Right cardiac atrium (tissue), 5 donors: ENCODE measurements at regions not wholly inside any gene's neighbourhood (a gene's known extent, or its start where the extent isn't known, plus 50 kb on each side); places are given as distances from the start of the nearest gene placed in this dataset.

Experiments
- ATAC-seq, 2 donors: fragments of 200-7000 bp; cut with Tn5 transposase; one replicate each; pipeline versions ENCODE4 v1.8.0 to v1.9.1; 2020; ENCODE audit warnings: moderate library complexity in 2 of 2, mild to moderate bottlenecking in 1 of 2
- DNase-seq, 3 donors: peaks; one replicate each; pipeline ENCODE4 v3.0.0-alpha.2; 2020
- H3K27ac ChIP-seq: one replicate; pipeline ENCODE4 v1.5.1; 2013; ENCODE audit warnings: mild to moderate bottlenecking, low read length, control low read depth, moderate library complexity
- H3K27me3 ChIP-seq: one replicate; pipeline ENCODE4 v1.6.1; 2013; ENCODE audit not compliant: control insufficient read depth, insufficient read depth
- H3K4me1 ChIP-seq: one replicate; pipeline ENCODE4 v1.6.1; 2013; ENCODE audit warnings: low read length; ENCODE audit not compliant: control insufficient read depth, insufficient read depth
- H3K4me3 ChIP-seq: one replicate; pipeline ENCODE4 v1.5.1; 2013; ENCODE audit warnings: low read length, control low read depth
- H3K9me3 ChIP-seq: one replicate; pipeline ENCODE4 v1.6.1; 2013; ENCODE audit warnings: low read length; ENCODE audit not compliant: control insufficient read depth
- WGBS: extraction: QIAGEN DNeasy Blood & Tissue Kit; methylation state at CpG from one replicate; pipeline ENCODE4 v1.1.7; 2013; 5-methylcytosine and 5-hydroxymethylcytosine counted together
- intact Hi-C, 4 donors: fragments of 100-400 bp; cut with DNase I; formaldehyde crosslinking; loops; one replicate each; pipeline versions ENCODE4 v1.11.0 to v1.14.0; 2022 to 2023
- donor health status: healthy with polysubstance abuse.
- donor health status: DM: no; HTN: yes; CAD: no.
- donor health status: DM: no; HTN: no; CAD: no.
- donor health status: DM: no; HTN: yes; CAD: no; lungs with severe emphysema.
- donor health status: DM: yes; HTN: yes; CAD: no.

DNA sequence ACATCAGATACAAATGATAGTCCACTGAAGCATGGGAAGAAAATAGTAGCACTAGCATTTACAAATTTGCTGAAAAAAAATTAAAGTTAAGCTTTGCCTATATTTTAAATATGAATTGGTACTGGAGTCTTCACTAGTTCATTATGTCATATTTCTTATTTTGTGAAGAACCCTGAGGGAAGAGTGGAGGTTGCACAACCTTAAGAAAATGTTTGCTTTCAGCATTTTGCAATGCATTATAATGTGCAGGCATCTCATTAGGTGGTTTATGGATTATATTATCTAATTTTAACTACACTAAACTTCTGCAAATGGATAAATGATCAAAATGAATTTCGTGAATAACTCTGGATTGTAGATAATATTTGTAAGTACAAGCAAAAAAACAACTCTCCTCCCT, 390.8 kb upstream of the HS3ST5 start:
- DNase-seq (no peak), ATAC-seq (no peak)
- H3K27ac ChIP-seq = no peak overlapping the region
- no peaks in the 10 kb centered on the region for H3K27me3 ChIP-seq
- intact Hi-C loops = no loop called here
- no peaks in the 10 kb centered on the region for H3K4me1 ChIP-seq
- H3K4me3 ChIP-seq = no peak overlapping the region
- H3K9me3 ChIP-seq = no peaks in the 10 kb centered on the region
- 57% methylated on average over 1 of the region's 1 CpG for WGBS

DNA sequence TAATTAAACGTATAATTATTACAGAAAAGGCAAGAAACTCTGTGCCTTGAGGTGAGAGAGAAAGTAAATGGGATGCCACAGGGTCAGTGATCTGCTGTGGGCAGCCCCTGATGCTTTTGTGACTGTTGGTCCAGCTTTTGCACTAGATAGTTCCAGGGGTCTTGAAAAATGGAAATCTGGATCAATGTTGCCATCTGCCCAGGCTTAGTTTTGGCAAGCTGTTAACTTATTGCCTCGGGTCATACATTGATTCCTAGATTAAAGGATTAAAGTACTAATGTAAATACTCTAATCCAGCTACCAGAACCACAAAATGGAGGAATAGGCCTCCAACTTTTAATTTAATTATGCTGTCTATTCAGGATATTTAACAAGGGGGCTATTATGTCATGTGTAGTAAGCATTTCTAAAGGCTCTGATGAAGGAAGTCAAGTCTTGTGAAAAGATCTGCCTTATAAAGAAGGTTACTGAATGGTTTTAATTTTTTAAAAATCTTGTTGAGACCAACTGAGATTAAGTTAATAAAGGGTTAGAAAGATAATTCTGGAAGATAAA, 376.0 kb upstream of the HS3ST5 start:
- Histone ChIP-seq H3K4me3 (no peak overlapping the region), H3K9me3 (no peaks in the 10 kb centered on the region), H3K27ac (no peak overlapping the region), H3K4me1 (no peaks in the 10 kb centered on the region), H3K27me3 (no peaks in the 10 kb centered on the region)
- intact Hi-C loops = no loop called here
- DNase-seq (no peak), ATAC-seq (no peak)
- WGBS = 71% methylated on average over 2 of the region's 2 CpGs

GRCh38 chr6:114718186-114718585, 375.4 kb upstream of the HS3ST5 start:
- no peak for ATAC-seq
- no peak overlapping the region for H3K4me3 ChIP-seq
- no peaks in the 10 kb centered on the region for H3K9me3 ChIP-seq
- WGBS = 40% methylated on average over 3 of the region's 3 CpGs
- H3K4me1 ChIP-seq = no peaks in the 10 kb centered on the region
- no peak overlapping the region for H3K27ac ChIP-seq
- no peak for DNase-seq
- no peaks in the 10 kb centered on the region for H3K27me3 ChIP-seq
- intact Hi-C loops = no loop called here

GRCh38 chr6:114714836-114715507, 372.1 kb upstream of the HS3ST5 start:
- no peak overlapping the region for H3K27ac ChIP-seq
- no peaks in the 10 kb centered on the region for H3K4me1 ChIP-seq
- intact Hi-C loops = no loop called here
- H3K4me3 ChIP-seq = no peak overlapping the region
- no peak for DNase-seq
- no peaks in the 10 kb centered on the region for H3K27me3 ChIP-seq
- H3K9me3 ChIP-seq = no peaks in the 10 kb centered on the region
- no peak for ATAC-seq
- 63% methylated on average over 3 of the region's 3 CpGs for WGBS

DNA sequence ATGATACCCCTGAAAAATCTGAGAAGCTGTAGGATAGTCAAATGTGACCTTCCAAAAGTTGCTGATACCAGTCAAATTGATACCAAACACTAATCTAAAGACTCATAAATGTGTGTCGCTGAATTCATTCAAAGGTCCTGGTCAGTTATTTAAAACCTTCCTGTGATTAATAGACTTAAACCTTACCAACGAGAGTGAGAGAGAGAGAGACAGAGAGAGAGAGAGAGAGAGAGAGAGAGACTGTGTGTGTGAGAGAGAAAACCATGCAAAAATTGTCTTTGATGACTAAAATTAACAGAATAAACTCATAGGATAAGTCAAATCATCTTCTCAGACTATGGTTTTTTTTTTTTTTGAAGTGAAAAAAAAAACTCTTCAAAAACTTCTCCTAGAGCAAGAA, 370.9 kb upstream of the HS3ST5 start:
- no peak for DNase-seq
- Histone ChIP-seq H3K27ac (no peak overlapping the region), H3K9me3 (no peaks in the 10 kb centered on the region), H3K27me3 (no peaks in the 10 kb centered on the region), H3K4me1 (no peaks in the 10 kb centered on the region), H3K4me3 (no peak overlapping the region)
- ATAC-seq = no peak
- WGBS = 74% methylated on average over 2 of the region's 2 CpGs
- intact Hi-C loops = no loop called here

GRCh38 chr6:114712129-114712662, 369.4 kb upstream of the HS3ST5 start:
- H3K27me3 ChIP-seq = no peaks in the 10 kb centered on the region
- DNase-seq (no peak), ATAC-seq (no peak)
- WGBS = 91% methylated on average over 1 of the region's 1 CpG
- H3K4me3 ChIP-seq = no peak overlapping the region
- intact Hi-C loops = no loop called here
- no peaks in the 10 kb centered on the region for H3K4me1 ChIP-seq
- H3K27ac ChIP-seq = no peak overlapping the region
- H3K9me3 ChIP-seq = no peaks in the 10 kb centered on the region

GRCh38 chr6:114707081-114707620, 364.3 kb upstream of the HS3ST5 start:
- Histone ChIP-seq H3K4me1 (no peaks in the 10 kb centered on the region), H3K27ac (no peak overlapping the region), H3K27me3 (no peaks in the 10 kb centered on the region), H3K4me3 (no peak overlapping the region), H3K9me3 (no peaks in the 10 kb centered on the region)
- intact Hi-C loops = no loop called here
- WGBS = 21% methylated on average over 5 of the region's 5 CpGs
- no peak for DNase-seq
- ATAC-seq = no peak

- intact Hi-C loops = no loop called here
- 89% methylated on average over 4 of the region's 4 CpGs for WGBS
- no peak for ATAC-seq
- Histone ChIP-seq H3K27me3 (no peaks in the 10 kb centered on the region), H3K9me3 (no peaks in the 10 kb centered on the region), H3K4me3 (no peak overlapping the region), H3K27ac (no peak overlapping the region), H3K4me1 (no peaks in the 10 kb centered on the region)
- DNase-seq = no peak
These were observed 347.8 kb upstream of the HS3ST5 start for GRCh38 chr6:114690625-114691024.

GRCh38 chr6:114659513-114659912, 316.7 kb upstream of the HS3ST5 start:
- no peak overlapping the region for H3K4me3 ChIP-seq
- WGBS = 91% methylated on average over 2 of the region's 2 CpGs
- intact Hi-C loops = no loop called here

DNA sequence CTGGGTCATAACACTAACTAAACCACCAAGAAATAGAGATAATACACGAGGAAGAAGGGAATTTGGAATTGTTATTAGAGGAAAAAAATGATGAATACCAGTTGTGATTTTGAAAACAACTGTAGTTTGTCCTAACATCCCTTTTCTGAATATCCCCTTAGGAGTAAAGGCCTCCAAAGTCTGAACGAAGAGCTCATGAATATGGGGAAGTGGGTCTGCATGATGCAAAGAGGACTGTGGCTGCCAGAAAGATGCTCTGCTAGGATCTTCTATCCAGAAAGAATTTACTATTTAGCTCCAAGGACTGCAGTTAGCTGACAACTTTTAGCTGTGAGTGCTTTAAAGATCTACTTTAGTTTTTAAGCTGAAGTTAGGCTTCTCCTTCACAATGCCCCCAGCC, 308.8 kb upstream of the HS3ST5 start:
- Histone ChIP-seq H3K4me1 (no peaks in the 10 kb centered on the region), H3K27me3 (no peaks in the 10 kb centered on the region), H3K4me3 (no peak overlapping the region), H3K9me3 (no peaks in the 10 kb centered on the region), H3K27ac (no peak overlapping the region)
- ATAC-seq = no peak
- DNase-seq = no peak
- intact Hi-C loops = no loop called here
- WGBS = 25% methylated on average over 2 of the region's 2 CpGs

More at GRCh38 chr6:114659513-114659912, 316.7 kb upstream of the HS3ST5 start:
- DNase-seq = no peak
- no peaks in the 10 kb centered on the region for H3K9me3 ChIP-seq
- H3K4me1 ChIP-seq = no peaks in the 10 kb centered on the region
- no peak overlapping the region for H3K27ac ChIP-seq
- ATAC-seq = no peak
- H3K27me3 ChIP-seq = no peaks in the 10 kb centered on the region

- WGBS = 85% methylated on average over 2 of the region's 2 CpGs
- ATAC-seq (no peak), DNase-seq (no peak)
- no peaks in the 10 kb centered on the region for H3K27me3 ChIP-seq
- H3K4me3 ChIP-seq = no peak overlapping the region
- H3K4me1 ChIP-seq = no peaks in the 10 kb centered on the region
- H3K9me3 ChIP-seq = no peaks in the 10 kb centered on the region
- intact Hi-C loops = no loop called here
- H3K27ac ChIP-seq = no peak overlapping the region
These were observed 308.1 kb upstream of the HS3ST5 start for GRCh38 chr6:114650891-114651290.
